ENCODE measurements at regions not wholly inside any gene's neighbourhood (a gene's known extent, or its start where the extent isn't known, plus 50 kb on each side); places are given as distances from the start of the nearest gene placed in this dataset.

DNA sequence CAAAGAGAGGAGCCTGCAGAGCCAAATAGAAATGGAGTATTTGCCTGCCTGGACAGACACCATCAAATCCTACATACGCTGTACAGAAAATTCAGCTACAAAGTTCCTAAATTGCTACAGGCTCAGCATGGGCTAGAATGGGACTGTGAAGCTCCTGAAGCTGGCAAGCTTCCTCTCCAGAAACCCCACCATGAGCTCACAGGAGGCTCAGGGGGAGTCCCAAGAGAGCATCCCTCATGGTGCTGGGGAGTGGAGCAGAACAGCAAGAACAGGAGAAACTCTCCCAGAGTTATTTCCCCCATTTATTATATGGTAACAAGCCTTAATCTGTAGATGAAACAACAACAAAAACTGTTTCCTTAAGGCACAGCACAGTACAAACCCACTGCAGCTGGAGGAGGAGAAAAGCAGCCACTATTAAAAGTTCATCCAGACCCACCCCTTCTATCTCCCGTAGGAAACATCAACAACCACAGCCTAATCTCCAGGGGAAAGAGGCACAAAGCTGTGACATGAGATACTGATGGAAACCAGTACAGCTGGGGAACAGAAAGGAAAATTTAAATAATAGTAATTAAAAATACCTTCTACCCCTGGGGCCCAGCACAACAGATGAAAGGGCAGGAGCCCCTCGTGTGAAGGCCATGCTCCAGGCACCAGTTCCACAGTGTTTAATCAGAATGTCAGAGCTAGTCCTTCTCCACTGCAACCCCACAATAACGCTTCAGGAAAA is 548.5 kb downstream of the MTRR start:
- no peaks in the 10 kb centered on the region for H3K9me3 ChIP-seq (ENCODE audit: control insufficient read depth in 1 of 2, insufficient read depth in 1 of 2, low read length in 2 of 2)
- H3K4me1 ChIP-seq (ENCODE audit: insufficient read depth, low read length): no peaks in the 10 kb centered on the region
- Mint-ChIP-seq H3K27ac (no peak overlapping the region), H3K27me3 (peaks cover 5% of the 10 kb centered on the region), H3K4me1 (ENCODE audit: low read depth) (no peaks in the 10 kb centered on the region), H3K4me3 (no peak overlapping the region), H3K9me3 (no peaks in the 10 kb centered on the region), H3K36me3 (ENCODE audit: low read depth) (no peaks in the 10 kb centered on the region)
- DNase-seq (no peak), ATAC-seq (ENCODE audit: poor library complexity) (no peak)
- no peak overlapping the region for H3K4me3 ChIP-seq (ENCODE audit: low read length)
- intact Hi-C loops (cut with DNase I, micrococcal nuclease): no loop called here
- CTCF ChIA-PET: no interaction called here
- H3K27me3 ChIP-seq (ENCODE audit: control insufficient read depth in 1 of 2, insufficient read depth in 2 of 2, low read length in 2 of 2): no peaks in the 10 kb centered on the region
- no peak overlapping the region for H3K27ac ChIP-seq (ENCODE audit: low read depth in 1 of 2, low read length in 2 of 2)
- TF ChIP-seq, protein P1, sequence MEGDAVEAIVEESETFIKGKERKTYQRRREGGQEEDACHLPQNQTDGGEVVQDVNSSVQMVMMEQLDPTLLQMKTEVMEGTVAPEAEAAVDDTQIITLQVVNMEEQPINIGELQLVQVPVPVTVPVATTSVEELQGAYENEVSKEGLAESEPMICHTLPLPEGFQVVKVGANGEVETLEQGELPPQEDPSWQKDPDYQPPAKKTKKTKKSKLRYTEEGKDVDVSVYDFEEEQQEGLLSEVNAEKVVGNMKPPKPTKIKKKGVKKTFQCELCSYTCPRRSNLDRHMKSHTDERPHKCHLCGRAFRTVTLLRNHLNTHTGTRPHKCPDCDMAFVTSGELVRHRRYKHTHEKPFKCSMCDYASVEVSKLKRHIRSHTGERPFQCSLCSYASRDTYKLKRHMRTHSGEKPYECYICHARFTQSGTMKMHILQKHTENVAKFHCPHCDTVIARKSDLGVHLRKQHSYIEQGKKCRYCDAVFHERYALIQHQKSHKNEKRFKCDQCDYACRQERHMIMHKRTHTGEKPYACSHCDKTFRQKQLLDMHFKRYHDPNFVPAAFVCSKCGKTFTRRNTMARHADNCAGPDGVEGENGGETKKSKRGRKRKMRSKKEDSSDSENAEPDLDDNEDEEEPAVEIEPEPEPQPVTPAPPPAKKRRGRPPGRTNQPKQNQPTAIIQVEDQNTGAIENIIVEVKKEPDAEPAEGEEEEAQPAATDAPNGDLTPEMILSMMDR (IDR thresholded peaks at IDR 0.05): no peak
- POLR2A ChIA-PET: no interaction called here
- H3K36me3 ChIP-seq (ENCODE audit: insufficient read depth, low read length): no peaks in the 10 kb centered on the region

DNA sequence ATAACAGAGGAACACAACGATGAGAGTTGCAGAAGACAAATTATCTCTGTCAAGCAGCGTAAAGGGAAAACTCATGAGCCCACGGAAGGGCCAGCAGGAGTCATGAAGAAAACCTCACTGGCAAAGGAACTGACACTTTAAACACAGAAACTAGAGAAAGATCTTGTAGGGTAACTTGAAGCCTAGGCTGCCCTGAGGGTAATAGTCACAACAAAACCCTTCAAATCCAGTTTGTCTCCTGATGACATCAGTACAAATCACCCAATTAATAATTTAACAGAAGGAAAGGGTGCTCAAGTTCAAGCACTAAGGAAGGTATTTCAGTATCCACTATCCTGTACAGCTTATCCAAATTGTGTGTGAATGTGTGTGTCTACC is 549.1 kb downstream of the MTRR start:
- ChIA-PET POLR2A (no interaction called here), CTCF (no interaction called here)
- DNase-seq (no peak), ATAC-seq (ENCODE audit: poor library complexity) (no peak)
- peaks cover 5% of the 10 kb centered on the region for H3K27me3 Mint-ChIP-seq
- intact Hi-C loops (cut with DNase I, micrococcal nuclease): no loop called here
- no peak overlapping the region for H3K4me3 Mint-ChIP-seq
- H3K4me1 ChIP-seq (ENCODE audit: insufficient read depth, low read length): no peaks in the 10 kb centered on the region
- H3K9me3 ChIP-seq (ENCODE audit: control insufficient read depth in 1 of 2, insufficient read depth in 1 of 2, low read length in 2 of 2): no peaks in the 10 kb centered on the region
- no peaks in the 10 kb centered on the region for H3K36me3 ChIP-seq (ENCODE audit: insufficient read depth, low read length)
- TF ChIP-seq, protein P1 (IDR thresholded peaks at IDR 0.05): no peak
- no peaks in the 10 kb centered on the region for H3K9me3 Mint-ChIP-seq
- H3K4me3 ChIP-seq (ENCODE audit: low read length): no peak overlapping the region
- H3K27ac Mint-ChIP-seq: no peak overlapping the region
- H3K4me1 Mint-ChIP-seq (ENCODE audit: low read depth): no peaks in the 10 kb centered on the region
- no peaks in the 10 kb centered on the region for H3K36me3 Mint-ChIP-seq (ENCODE audit: low read depth)
- no peak overlapping the region for H3K27ac ChIP-seq (ENCODE audit: low read depth in 1 of 2, low read length in 2 of 2)
- no peaks in the 10 kb centered on the region for H3K27me3 ChIP-seq (ENCODE audit: control insufficient read depth in 1 of 2, insufficient read depth in 2 of 2, low read length in 2 of 2)

DNA sequence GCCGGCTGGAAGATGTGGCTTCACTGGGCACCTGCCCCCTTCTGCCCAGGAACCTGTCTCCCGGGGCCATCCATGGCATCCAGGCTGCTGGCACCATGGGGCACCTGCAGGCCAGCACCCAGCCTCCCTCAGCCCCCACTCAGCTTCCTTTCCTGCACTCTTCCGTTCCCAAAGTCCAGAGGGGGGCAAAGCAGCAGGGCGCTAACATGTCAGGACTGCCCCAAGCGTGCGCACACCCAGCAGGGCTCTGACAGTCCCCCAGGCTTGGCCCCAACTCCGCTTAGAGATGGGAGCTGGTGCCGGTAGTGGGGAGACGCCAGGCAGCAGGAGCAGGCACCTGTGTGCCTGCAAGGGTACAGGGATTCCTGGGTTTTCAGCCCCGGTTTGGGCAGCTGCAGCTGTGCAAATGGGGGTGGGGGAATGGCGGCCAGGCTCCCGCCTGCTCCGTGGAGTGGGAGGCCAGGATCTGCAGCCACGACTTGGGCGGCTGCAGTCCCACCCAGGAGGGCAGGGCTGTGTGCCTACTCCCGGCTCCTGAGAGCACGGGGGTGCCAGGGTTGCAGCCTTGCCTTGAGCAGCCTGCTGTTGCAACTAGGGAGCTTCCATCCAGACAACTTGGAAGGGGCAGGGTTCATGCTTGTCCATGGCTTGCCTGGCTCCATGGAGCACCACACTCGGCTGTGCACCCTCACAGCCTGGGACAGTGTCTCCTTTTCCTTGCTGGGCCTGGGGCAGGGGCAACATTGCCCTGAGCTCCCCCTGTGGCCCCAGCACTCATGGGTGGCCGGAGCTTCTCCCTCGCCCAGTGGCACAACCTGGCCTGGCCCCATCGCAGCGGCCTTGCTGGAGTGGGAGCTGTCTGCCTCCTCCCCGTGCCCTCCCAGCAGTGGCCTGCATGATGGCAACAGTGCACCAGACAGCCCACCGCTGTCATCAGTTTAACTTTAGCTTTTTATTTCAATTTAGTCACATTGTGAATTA is 561.1 kb downstream of the MTRR start:
- no peak for DNase-seq
- H3K9me3 Mint-ChIP-seq: peaks cover 4% of the 10 kb centered on the region
- no peak overlapping the region for H3K4me3 Mint-ChIP-seq
- no peak overlapping the region for H3K27ac Mint-ChIP-seq
- POLR2A ChIA-PET: no interaction called here
- intact Hi-C loops (cut with DNase I, micrococcal nuclease): no loop called here
- Histone ChIP-seq H3K4me1 (ENCODE audit: insufficient read depth, low read length) (no peaks in the 10 kb centered on the region), H3K27me3 (ENCODE audit: control insufficient read depth in 1 of 2, insufficient read depth in 2 of 2, low read length in 2 of 2) (no peaks in the 10 kb centered on the region), H3K4me3 (ENCODE audit: low read length) (no peak overlapping the region), H3K27ac (ENCODE audit: low read depth in 1 of 2, low read length in 2 of 2) (no peak overlapping the region), H3K36me3 (ENCODE audit: insufficient read depth, low read length) (no peaks in the 10 kb centered on the region), H3K9me3 (ENCODE audit: control insufficient read depth in 1 of 2, insufficient read depth in 1 of 2, low read length in 2 of 2) (peaks cover 0 to 17% of the 10 kb centered on the region in 2 experiments)
- no peak for ATAC-seq (ENCODE audit: poor library complexity)
- TF ChIP-seq, protein P1 (IDR thresholded peaks at IDR 0.05): no peak
- no peaks in the 10 kb centered on the region for H3K4me1 Mint-ChIP-seq (ENCODE audit: low read depth)
- H3K27me3 Mint-ChIP-seq: no peaks in the 10 kb centered on the region
- no peaks in the 10 kb centered on the region for H3K36me3 Mint-ChIP-seq (ENCODE audit: low read depth)
- CTCF ChIA-PET: no interaction called here
